Mammary epithelial cell (primary cell): ENCODE measurements at regions not wholly inside any gene's neighbourhood (a gene's known extent, or its start where the extent isn't known, plus 50 kb on each side); places are given as distances from the start of the nearest gene placed in this dataset.

Experiments used
- CTCF ChIP-seq, 2 donors: IDR thresholded peaks in 1 of 2; conservative IDR thresholded peaks in 1 of 2; 2 replicates each; pipeline ENCODE4 v1.5.1; 2011 to 2012; ENCODE audit warnings: inconsistent platforms in 2 of 2, low read length in 2 of 2, mild to moderate bottlenecking in 2 of 2, control low read depth in 1 of 2, low read depth in 1 of 2; ENCODE audit not compliant: insufficient read depth in 1 of 2; ENCODE audit errors: extremely low read depth in 1 of 2
- EZH2 ChIP-seq: IDR thresholded peaks from 2 replicates; pipeline ENCODE4 v1.6.1; 2012; ENCODE audit warnings: low read length, inconsistent platforms, borderline replicate concordance

GRCh38 chr1:239678181-239678580 lies 291.8 kb downstream of the CHRM3 start:
- no peak for TF ChIP-seq CTCF (conservative IDR thresholded peaks at IDR 0.05 in 1 of 2, IDR thresholded peaks at IDR 0.05 in 1 of 2; ENCODE audit: extremely low read depth in 1 of 2, insufficient read depth in 1 of 2, low read depth in 1 of 2, low read length in 2 of 2)
- no peak for TF ChIP-seq EZH2
